BE2C (cell line): ENCODE measurements at regions not wholly inside any gene's neighbourhood (a gene's known extent, or its start where the extent isn't known, plus 50 kb on each side); places are given as distances from the start of the nearest gene placed in this dataset.

Experiments
- DNase-seq: peaks from one replicate; pipeline ENCODE4 v3.0.0-alpha.2; 2020
- H3K27me3 ChIP-seq: fragments of 250-450 bp; sonication (Bioruptor Pico); 2 replicates; pipeline ENCODE4 v1.5.1; 2020; ENCODE audit warnings: mild to moderate bottlenecking
- H3K36me3 ChIP-seq: fragments of 250-450 bp; sonication (Bioruptor Pico); 2 replicates; pipeline ENCODE4 v1.5.1; 2020; ENCODE audit warnings: mild to moderate bottlenecking
- H3K4me1 ChIP-seq: fragments of 250-450 bp; sonication (Bioruptor Pico); 2 replicates; pipeline ENCODE4 v1.5.1; 2020
- H3K4me3 ChIP-seq: 2 replicates; pipeline ENCODE4 v1.5.1; 2011; ENCODE audit warnings: low read depth, low read length
- H3K9me3 ChIP-seq: fragments of 250-450 bp; sonication (Bioruptor Pico); 2 replicates; pipeline ENCODE4 v1.5.1; 2020
- CTCF ChIP-seq: IDR thresholded peaks from 2 replicates; pipeline ENCODE4 v1.5.1; 2012; ENCODE audit warnings: mild to moderate bottlenecking, low read depth, low read length

DNA sequence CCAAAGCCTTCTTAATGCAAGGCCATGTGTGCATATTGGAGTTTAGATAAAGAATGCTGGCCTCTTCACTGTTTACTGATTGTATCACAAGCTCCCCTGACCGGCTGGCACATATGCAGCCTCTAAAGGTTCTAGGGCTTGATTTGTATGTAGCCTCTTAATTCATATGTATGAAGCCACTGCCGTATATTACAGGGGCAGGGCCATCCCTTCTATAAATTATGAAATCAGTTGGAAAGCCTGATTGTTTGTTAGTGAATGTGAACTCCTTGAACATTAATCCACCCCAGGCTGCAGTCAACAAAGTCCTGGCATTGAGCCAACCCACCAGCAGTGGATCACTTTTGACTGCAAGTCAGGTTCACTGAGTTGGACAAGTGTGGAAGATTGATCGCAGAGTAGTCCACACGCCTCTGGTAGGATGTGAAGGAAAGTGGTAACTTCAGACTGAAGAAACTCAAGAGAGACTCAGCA lies 61.6 kb upstream of the PARD3B start:
- Histone ChIP-seq H3K36me3 (no peaks in the 10 kb centered on the region), H3K9me3 (no peaks in the 10 kb centered on the region), H3K27me3 (no peaks in the 10 kb centered on the region), H3K4me1 (peaks cover 11% of the 10 kb centered on the region), H3K4me3 (no peak overlapping the region)
- TF ChIP-seq CTCF: no peak
- peak; percentile 53 for DNase-seq

DNA sequence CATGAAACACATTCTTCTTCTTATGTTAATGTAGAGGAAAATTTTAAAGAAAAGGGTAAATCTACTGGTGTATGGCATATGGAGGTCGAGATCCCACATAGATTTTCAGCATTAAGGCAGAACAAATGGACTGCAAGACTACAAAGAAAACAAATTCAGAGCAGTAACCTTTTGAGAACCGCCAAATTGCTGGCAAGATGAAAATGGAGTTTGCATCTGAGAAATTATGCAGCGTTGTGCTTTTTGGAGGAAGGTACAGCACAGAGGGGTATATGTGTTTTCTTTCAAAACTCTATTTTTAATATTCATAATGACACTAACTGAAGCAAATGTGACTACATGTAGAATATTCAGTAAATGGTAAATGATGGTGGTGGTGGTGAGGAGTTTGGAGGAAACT lies 59.0 kb upstream of the PARD3B start:
- H3K36me3 ChIP-seq: no peaks in the 10 kb centered on the region
- TF ChIP-seq CTCF: no peak
- no peaks in the 10 kb centered on the region for H3K9me3 ChIP-seq
- peaks cover 11% of the 10 kb centered on the region for H3K4me1 ChIP-seq
- H3K4me3 ChIP-seq: no peak overlapping the region
- no peaks in the 10 kb centered on the region for H3K27me3 ChIP-seq
- DNase-seq: no peak

DNA sequence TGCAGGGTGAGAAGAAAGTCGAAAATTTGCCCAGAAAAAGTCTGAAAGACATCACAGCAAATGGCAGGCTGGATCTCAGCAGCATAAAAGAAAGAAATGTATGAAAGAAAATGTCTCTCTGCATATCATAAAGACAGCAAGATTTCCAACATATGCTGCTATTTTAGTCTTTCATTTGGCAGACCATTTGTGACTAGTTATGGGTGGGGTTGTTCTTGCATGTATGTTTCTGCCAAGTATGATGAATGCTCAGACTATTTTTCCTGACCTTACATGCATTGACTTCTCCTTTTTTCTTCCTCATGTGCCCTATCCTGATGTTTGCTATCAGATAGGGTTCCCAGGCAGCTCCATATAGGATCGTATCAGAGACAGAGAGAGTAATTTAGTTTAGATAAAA lies 58.5 kb upstream of the PARD3B start:
- no peaks in the 10 kb centered on the region for H3K27me3 ChIP-seq
- DNase-seq: no peak
- no peaks in the 10 kb centered on the region for H3K36me3 ChIP-seq
- H3K9me3 ChIP-seq: no peaks in the 10 kb centered on the region
- no peak overlapping the region for H3K4me3 ChIP-seq
- no peak for TF ChIP-seq CTCF
- H3K4me1 ChIP-seq: peaks cover 11% of the 10 kb centered on the region

- no peak overlapping the region for H3K4me3 ChIP-seq
- H3K4me1 ChIP-seq: peaks cover 11% of the 10 kb centered on the region
- TF ChIP-seq CTCF: no peak
- H3K27me3 ChIP-seq: no peaks in the 10 kb centered on the region
- no peak for DNase-seq
- no peaks in the 10 kb centered on the region for H3K36me3 ChIP-seq
- H3K9me3 ChIP-seq: no peaks in the 10 kb centered on the region
Measured at GRCh38 chr2:204487447-204488229, 57.6 kb upstream of the PARD3B start.

- no peaks in the 10 kb centered on the region for H3K9me3 ChIP-seq
- H3K27me3 ChIP-seq: no peaks in the 10 kb centered on the region
- H3K4me1 ChIP-seq: peaks cover 2% of the 10 kb centered on the region; the same call in 1 of the 2 replicates
- H3K36me3 ChIP-seq: no peaks in the 10 kb centered on the region
- H3K4me3 ChIP-seq: no peak overlapping the region
- TF ChIP-seq CTCF: no peak
- DNase-seq: peak; percentile 15
Measured at GRCh38 chr2:204491528-204491927, 53.7 kb upstream of the PARD3B start.

- Histone ChIP-seq H3K4me1 (no peaks in the 10 kb centered on the region), H3K4me3 (no peak overlapping the region), H3K36me3 (no peaks in the 10 kb centered on the region), H3K9me3 (no peaks in the 10 kb centered on the region), H3K27me3 (no peaks in the 10 kb centered on the region; the same call in 1 of the 2 replicates)
- no peak for TF ChIP-seq CTCF
- no peak for DNase-seq
Measured at GRCh38 chr2:204492417-204492816, 52.9 kb upstream of the PARD3B start.
